ENCODE measurements at regions not wholly inside any gene's neighbourhood (a gene's known extent, or its start where the extent isn't known, plus 50 kb on each side); places are given as distances from the start of the nearest gene placed in this dataset.

DNA sequence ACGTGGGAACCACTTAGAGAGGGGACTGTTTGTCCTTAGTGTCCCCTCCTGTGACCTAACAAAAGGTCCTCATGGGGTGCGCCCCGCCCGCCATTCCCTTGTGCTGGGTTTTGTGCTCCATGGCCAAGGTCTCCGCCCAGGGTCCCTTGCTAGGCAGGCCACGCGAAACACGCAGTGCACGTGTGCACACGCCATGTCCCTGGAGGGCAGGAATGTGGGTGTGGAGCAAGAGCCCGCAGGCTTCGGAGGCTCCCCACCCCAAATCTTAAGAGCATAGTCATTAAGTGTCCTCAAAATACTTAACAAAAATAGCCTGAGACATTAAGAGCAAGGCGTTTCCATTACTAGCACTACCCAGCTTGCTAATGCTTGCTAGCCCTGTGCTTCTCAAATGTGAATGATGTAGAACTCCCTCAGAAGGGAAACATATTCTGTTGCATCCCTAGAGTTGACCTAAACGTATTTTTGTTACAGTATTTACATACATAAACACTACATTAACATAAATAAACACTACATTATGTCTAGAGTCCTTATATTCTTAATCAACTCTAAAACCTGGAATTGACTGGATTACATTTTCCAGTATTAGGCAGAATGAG lies 117.6 kb upstream of the APCDD1 start:
- peaks cover 0 to 12% of the 10 kb centered on the region in 2 experiments for H3K9me3 ChIP-seq (ENCODE audit: control insufficient read depth in 1 of 2, insufficient read depth in 1 of 2, low read length in 2 of 2)
- intact Hi-C loops (cut with DNase I, micrococcal nuclease) = no loop called here
- ATAC-seq (ENCODE audit: poor library complexity) (no peak), DNase-seq (no peak)
- no peaks in the 10 kb centered on the region for H3K36me3 ChIP-seq (ENCODE audit: insufficient read depth, low read length)
- Mint-ChIP-seq H3K27me3 (no peaks in the 10 kb centered on the region), H3K36me3 (ENCODE audit: low read depth) (no peaks in the 10 kb centered on the region), H3K27ac (no peak overlapping the region), H3K4me1 (ENCODE audit: low read depth) (no peaks in the 10 kb centered on the region), H3K9me3 (peaks cover 4% of the 10 kb centered on the region), H3K4me3 (no peak overlapping the region)
- H3K27ac ChIP-seq (ENCODE audit: low read depth in 1 of 2, low read length in 2 of 2) = no peak overlapping the region
- ChIA-PET POLR2A (no interaction called here), CTCF (no interaction called here)
- no peak overlapping the region for H3K4me3 ChIP-seq (ENCODE audit: low read length)
- no peak for TF ChIP-seq CTCF (IDR thresholded peaks at IDR 0.05)
- no peaks in the 10 kb centered on the region for H3K4me1 ChIP-seq (ENCODE audit: insufficient read depth, low read length)
- H3K27me3 ChIP-seq (ENCODE audit: control insufficient read depth in 1 of 2, insufficient read depth in 2 of 2, low read length in 2 of 2) = no peaks in the 10 kb centered on the region

DNA sequence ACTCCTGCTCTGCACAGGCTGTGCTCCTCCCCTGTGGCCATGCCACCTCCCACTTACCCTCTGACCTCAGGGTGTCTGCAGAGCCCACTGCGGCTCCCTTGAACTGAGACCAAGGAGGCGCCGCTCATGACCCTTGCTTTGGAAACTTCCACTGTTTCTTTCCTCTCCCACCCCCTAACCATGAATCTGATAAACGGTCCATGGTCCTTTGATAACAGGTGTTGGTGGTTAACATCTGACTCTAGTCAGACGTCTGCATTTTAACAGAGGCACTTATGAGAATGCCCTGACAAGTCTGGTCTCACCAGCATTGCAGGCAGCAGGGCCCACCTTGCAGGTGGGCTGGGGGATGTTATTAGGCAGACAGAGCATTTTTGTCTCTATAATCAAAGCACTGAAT lies 113.6 kb upstream of the APCDD1 start:
- H3K27me3 ChIP-seq (ENCODE audit: control insufficient read depth in 1 of 2, insufficient read depth in 2 of 2, low read length in 2 of 2) = peaks cover 0 to under 1% of the 10 kb centered on the region in 2 experiments
- Mint-ChIP-seq H3K36me3 (ENCODE audit: low read depth) (no peaks in the 10 kb centered on the region), H3K9me3 (peaks cover 4% of the 10 kb centered on the region), H3K27me3 (no peaks in the 10 kb centered on the region), H3K4me1 (ENCODE audit: low read depth) (no peaks in the 10 kb centered on the region), H3K27ac (no peak overlapping the region), H3K4me3 (no peak overlapping the region)
- ATAC-seq (ENCODE audit: poor library complexity) (no peak), DNase-seq (no peak)
- H3K4me1 ChIP-seq (ENCODE audit: insufficient read depth, low read length) = no peaks in the 10 kb centered on the region
- H3K27ac ChIP-seq (ENCODE audit: low read depth in 1 of 2, low read length in 2 of 2) = no peak overlapping the region
- ChIA-PET POLR2A (no interaction called here), CTCF (no interaction called here)
- no peak overlapping the region for H3K4me3 ChIP-seq (ENCODE audit: low read length)
- peaks cover 0 to 19% of the 10 kb centered on the region in 2 experiments for H3K9me3 ChIP-seq (ENCODE audit: control insufficient read depth in 1 of 2, insufficient read depth in 1 of 2, low read length in 2 of 2)
- intact Hi-C loops (cut with DNase I, micrococcal nuclease) = no loop called here
- no peaks in the 10 kb centered on the region for H3K36me3 ChIP-seq (ENCODE audit: insufficient read depth, low read length)
- no peak for TF ChIP-seq CTCF (IDR thresholded peaks at IDR 0.05)

GRCh38 chr18:10343778-10344177 lies 110.7 kb upstream of the APCDD1 start:
- TF ChIP-seq CTCF (IDR thresholded peaks at IDR 0.05) = no peak
- no peaks in the 10 kb centered on the region for H3K36me3 Mint-ChIP-seq (ENCODE audit: low read depth)

More at GRCh38 chr18:10343778-10344177, 110.7 kb upstream of the APCDD1 start:
- Histone ChIP-seq H3K4me3 (ENCODE audit: low read length) (no peak overlapping the region), H3K36me3 (ENCODE audit: insufficient read depth, low read length) (no peaks in the 10 kb centered on the region), H3K4me1 (ENCODE audit: insufficient read depth, low read length) (no peaks in the 10 kb centered on the region), H3K27me3 (ENCODE audit: control insufficient read depth in 1 of 2, insufficient read depth in 2 of 2, low read length in 2 of 2) (peaks cover 0 to 3% of the 10 kb centered on the region in 2 experiments), H3K9me3 (ENCODE audit: control insufficient read depth in 1 of 2, insufficient read depth in 1 of 2, low read length in 2 of 2) (peaks cover 0 to 19% of the 10 kb centered on the region in 2 experiments), H3K27ac (ENCODE audit: low read depth in 1 of 2, low read length in 2 of 2) (no peak overlapping the region)
- no peaks in the 10 kb centered on the region for H3K4me1 Mint-ChIP-seq (ENCODE audit: low read depth)
- no peak for DNase-seq
- no peak overlapping the region for H3K27ac Mint-ChIP-seq
- peaks cover 4% of the 10 kb centered on the region for H3K9me3 Mint-ChIP-seq
- no peak for ATAC-seq (ENCODE audit: poor library complexity)
- ChIA-PET POLR2A (no interaction called here), CTCF (no interaction called here)
- no peaks in the 10 kb centered on the region for H3K27me3 Mint-ChIP-seq
- intact Hi-C loops (cut with DNase I, micrococcal nuclease) = no loop called here
- H3K4me3 Mint-ChIP-seq = no peak overlapping the region
